ENCODE measurements at regions not wholly inside any gene's neighbourhood (a gene's known extent, or its start where the extent isn't known, plus 50 kb on each side); places are given as distances from the start of the nearest gene placed in this dataset.

GRCh38 chr5:100690036-100690560, 154.9 kb downstream of the FAM174A start:
- no peaks in the 10 kb centered on the region for H3K36me3 ChIP-seq
- no peak overlapping the region for H3K4me3 ChIP-seq
- intact Hi-C loops (cut with DNase I; ENCODE audit: low total_unique reads) = no loop called here
- no peak overlapping the region for H3K27ac ChIP-seq
- DNase-seq = no peak
- H3K27me3 ChIP-seq (replicated peaks in 1 of 7) = no peaks in the 10 kb centered on the region
- no peaks in the 10 kb centered on the region for H3K9me3 ChIP-seq
- H3K4me1 ChIP-seq = no peaks in the 10 kb centered on the region
- TF ChIP-seq POLR2AphosphoS5 (IDR thresholded peaks at IDR 0.05) (no peak), CTCF (IDR thresholded peaks at IDR 0.05 in 8 of 11, conservative IDR thresholded peaks at IDR 0.05 in 3 of 11) (no peak), POLR2A (IDR thresholded peaks at IDR 0.05) (no peak)
- 87 to 96% (median 94%) methylated on average over 4 of the region's 4 CpGs for WGBS, 5 donors

DNA sequence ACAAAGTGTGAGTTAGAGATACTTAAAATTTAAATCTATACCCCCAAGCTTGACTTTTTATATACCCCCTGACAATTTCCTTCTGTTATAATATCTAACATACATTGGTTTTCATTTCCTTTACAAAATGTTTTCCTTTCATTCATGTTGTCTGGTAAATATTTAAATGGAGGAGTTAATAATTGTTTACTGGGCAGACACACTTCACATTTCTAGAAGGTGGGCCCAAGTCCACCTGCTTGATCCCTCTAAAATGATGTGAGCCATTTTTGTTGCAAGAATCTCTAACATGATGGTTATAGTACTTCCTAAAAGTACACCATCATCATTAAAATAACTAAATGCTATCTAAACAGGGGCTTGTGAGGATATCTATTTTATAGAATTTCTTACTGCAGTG, 155.9 kb downstream of the FAM174A start:
- TF ChIP-seq POLR2AphosphoS5 (IDR thresholded peaks at IDR 0.05) (no peak), POLR2A (IDR thresholded peaks at IDR 0.05) (no peak), CTCF (IDR thresholded peaks at IDR 0.05 in 8 of 11, conservative IDR thresholded peaks at IDR 0.05 in 3 of 11) (no peak)
- no peak overlapping the region for H3K4me3 ChIP-seq
- H3K27ac ChIP-seq = no peak overlapping the region
- H3K27me3 ChIP-seq (replicated peaks in 1 of 7) = no peaks in the 10 kb centered on the region
- H3K9me3 ChIP-seq = no peaks in the 10 kb centered on the region
- no peak for DNase-seq
- no peaks in the 10 kb centered on the region for H3K36me3 ChIP-seq
- intact Hi-C loops (cut with DNase I; ENCODE audit: low total_unique reads) = no loop called here
- no peaks in the 10 kb centered on the region for H3K4me1 ChIP-seq

DNA sequence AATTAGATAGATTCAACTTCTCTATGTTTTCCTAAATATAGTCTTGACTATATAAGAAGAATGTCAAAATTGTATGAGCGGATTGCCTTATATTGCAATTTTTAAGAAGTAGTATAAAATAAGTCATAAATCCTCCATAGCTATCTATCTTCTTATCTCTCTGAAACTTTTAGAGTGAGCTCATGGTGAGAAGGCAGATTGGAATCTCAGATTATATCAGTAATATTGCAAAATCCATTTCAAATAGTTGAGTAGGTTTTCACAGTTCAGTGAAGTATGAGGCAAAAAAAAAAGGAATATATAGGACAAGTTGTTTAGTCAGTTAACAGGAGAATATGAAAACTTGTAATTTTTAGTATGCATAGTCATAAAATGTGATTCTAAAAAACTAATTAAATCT, 156.4 kb downstream of the FAM174A start:
- Histone ChIP-seq H3K9me3 (no peaks in the 10 kb centered on the region), H3K27ac (no peak overlapping the region), H3K4me1 (no peaks in the 10 kb centered on the region), H3K27me3 (replicated peaks in 1 of 7) (no peaks in the 10 kb centered on the region), H3K4me3 (no peak overlapping the region), H3K36me3 (no peaks in the 10 kb centered on the region)
- WGBS, 5 donors = 94 to 100% (median 96%) methylated on average over 1 of the region's 1 CpG
- intact Hi-C loops (cut with DNase I; ENCODE audit: low total_unique reads) = no loop called here
- no peak for TF ChIP-seq CTCF (IDR thresholded peaks at IDR 0.05 in 8 of 11, conservative IDR thresholded peaks at IDR 0.05 in 3 of 11)
- TF ChIP-seq POLR2AphosphoS5 (IDR thresholded peaks at IDR 0.05) = no peak
- TF ChIP-seq POLR2A (IDR thresholded peaks at IDR 0.05) = no peak
- DNase-seq = no peak

DNA sequence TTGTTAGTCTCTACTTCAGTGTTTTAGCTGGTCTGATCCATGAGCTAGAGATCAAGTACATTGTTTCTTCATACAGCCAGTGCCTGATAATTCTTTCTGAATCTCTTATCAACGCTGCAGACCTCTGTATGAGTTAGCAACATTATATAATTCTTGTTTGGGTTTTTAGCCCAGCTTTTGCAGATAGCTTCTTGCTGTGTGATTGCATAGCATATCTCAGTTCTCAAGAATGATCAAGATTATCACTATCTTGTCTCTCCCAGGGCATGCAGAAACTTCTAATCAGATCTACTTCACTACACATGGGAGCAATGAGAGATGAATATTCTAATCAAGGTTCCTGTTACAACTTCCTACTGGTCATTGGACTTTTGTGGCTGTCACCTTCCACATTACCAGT, 158.3 kb downstream of the FAM174A start:
- H3K27me3 ChIP-seq (replicated peaks in 1 of 7) = no peaks in the 10 kb centered on the region
- no peaks in the 10 kb centered on the region for H3K4me1 ChIP-seq
- no peak for TF ChIP-seq CTCF (IDR thresholded peaks at IDR 0.05 in 8 of 11, conservative IDR thresholded peaks at IDR 0.05 in 3 of 11)
- no peak for TF ChIP-seq POLR2AphosphoS5 (IDR thresholded peaks at IDR 0.05)
- TF ChIP-seq POLR2A (IDR thresholded peaks at IDR 0.05) = no peak
- H3K4me3 ChIP-seq = no peak overlapping the region
- no peak overlapping the region for H3K27ac ChIP-seq
- WGBS, 5 donors = 73 to 97% (median 89%) methylated on average over 1 of the region's 1 CpG
- H3K36me3 ChIP-seq = no peaks in the 10 kb centered on the region
- no peaks in the 10 kb centered on the region for H3K9me3 ChIP-seq
- intact Hi-C loops (cut with DNase I; ENCODE audit: low total_unique reads) = no loop called here
- no peak for DNase-seq
